ENCODE measurements at regions not wholly inside any gene's neighbourhood (a gene's known extent, or its start where the extent isn't known, plus 50 kb on each side); places are given as distances from the start of the nearest gene placed in this dataset.

DNA sequence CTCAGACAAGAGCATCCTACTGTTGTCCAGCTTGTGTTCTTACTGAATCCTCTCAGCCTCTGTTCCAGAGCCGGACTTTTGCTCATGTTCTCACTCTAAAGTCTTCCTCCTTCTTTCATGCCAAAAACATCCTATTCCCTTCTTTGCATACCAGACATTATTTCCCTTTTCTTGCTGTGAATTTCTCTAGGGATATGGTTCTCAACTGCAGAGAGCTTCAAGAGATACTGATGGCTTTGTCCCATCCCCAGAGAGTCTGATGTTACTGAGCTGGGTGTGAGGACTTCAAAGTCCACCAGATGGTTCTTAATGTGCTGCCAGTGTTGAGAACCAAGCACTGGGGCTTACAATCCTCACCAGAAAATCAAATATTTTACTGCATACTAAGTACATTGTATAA is 98.6 kb upstream of the FER start:
- no peak for DNase-seq (ENCODE audit: low read depth in 3 of 3)

DNA sequence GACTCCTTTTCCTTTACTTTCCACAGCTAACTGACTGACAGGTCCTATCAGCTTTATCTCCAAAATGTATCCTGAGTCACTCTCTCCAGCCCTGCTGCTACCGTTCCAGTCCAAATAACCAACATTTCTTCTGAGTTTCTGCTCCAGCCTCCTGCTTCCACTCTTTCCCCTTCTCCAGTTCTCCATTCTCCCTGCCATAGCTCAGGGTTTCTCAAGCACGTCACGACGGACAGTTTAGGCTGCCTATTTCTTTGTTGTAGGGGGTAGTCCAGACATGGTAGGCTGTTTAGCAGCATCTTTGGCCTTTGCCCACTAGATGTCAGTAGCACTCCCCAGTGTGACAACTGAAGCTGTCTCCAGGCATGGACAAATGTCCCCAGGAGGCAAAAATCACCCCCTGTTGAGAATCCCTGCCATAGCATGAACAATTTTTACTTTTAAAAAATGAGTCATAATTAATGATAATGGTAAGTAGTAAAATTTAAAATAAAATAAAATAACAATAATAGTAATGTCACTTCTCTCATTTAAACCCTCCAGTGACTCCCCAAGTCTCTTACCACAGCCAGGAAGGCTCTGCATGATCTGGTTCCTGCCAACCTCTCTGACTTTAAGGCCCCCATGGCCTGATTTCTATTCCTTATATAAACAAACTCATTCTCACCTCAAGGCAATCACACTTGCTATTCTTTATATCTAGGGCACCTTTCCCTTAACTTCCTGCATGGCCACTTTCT is 105.4 kb upstream of the FER start:
- DNase-seq (ENCODE audit: low read depth in 3 of 3): peak; percentile 5 to 39 (median 33)

DNA sequence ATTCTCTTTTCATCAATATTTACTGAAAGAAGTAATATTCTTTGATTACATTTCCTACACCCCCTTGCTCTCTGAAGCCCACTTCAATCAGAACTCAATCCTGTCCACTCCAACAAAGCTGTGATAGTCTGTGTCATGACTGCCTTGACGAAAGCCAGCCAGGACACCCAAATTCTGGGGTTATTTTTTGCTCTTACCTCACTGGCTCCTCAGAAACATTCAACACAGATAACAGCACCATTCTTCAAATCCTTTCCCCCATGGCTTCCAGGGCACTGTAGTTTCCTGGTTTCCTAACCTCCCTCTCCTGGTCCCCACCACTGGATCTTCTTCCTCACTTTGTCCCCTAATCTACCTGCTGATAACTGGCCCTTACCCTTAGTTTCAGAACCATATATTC is 106.1 kb upstream of the FER start:
- DNase-seq (ENCODE audit: low read depth in 3 of 3): no peak

DNA sequence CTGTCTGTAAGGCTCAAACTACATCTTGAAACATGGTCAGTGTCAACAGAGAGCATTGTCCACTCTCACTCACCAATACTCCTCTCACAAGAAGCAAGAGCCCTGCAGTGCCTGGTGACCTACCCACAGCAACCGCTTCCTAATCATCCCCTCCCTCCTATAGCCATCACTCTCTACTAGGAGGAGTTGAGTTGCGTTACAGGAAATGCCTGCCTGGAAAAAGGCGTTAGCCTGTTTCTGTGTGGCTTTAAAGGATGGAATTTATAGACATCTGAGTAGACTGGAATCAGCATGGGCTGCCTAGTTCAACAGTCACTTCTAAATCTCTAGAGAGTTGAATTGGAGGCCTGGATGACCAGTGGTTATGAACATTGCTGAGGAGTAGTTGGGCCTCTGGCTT is 108.3 kb upstream of the FER start:
- DNase-seq (ENCODE audit: low read depth in 3 of 3): no peak

DNA sequence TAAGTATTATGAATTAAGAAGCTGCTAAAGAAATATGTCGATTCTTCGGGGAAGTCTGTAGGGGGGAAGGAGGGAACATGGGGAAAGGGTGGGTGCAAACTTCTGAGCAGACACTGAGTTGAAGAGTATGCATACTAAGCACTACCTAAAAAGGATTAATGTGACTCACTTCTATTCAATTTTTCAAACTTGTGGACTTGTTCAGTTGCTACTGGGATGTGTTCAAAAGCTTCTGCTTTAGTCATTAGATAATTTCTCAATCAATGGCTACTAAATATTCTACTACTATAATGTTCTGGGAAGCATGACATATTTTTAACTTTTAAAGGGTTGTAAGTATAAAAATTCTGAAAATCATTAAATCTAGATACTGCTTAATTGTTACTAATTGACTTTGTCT is 109.7 kb upstream of the FER start:
- no peak for DNase-seq (ENCODE audit: low read depth in 3 of 3)

DNA sequence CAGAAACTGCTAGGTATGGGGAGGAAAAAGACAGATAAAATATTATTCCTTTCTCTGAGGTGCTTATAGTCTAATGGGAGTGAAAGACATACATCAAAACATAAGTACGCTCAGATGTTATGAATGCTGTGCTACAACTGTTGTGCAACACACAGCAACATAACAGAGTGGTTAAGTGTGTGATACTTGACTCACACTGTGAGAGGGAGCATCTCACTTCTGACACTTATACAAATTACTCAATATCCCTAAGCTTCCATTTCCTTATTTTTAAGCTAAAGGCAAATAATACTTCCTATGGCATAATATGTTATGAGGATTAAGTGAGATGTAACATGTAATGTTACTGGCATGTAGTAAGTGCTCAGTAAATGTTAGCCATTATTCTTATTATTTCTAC is 110.6 kb upstream of the FER start:
- no peak for DNase-seq (ENCODE audit: low read depth in 3 of 3)

DNA sequence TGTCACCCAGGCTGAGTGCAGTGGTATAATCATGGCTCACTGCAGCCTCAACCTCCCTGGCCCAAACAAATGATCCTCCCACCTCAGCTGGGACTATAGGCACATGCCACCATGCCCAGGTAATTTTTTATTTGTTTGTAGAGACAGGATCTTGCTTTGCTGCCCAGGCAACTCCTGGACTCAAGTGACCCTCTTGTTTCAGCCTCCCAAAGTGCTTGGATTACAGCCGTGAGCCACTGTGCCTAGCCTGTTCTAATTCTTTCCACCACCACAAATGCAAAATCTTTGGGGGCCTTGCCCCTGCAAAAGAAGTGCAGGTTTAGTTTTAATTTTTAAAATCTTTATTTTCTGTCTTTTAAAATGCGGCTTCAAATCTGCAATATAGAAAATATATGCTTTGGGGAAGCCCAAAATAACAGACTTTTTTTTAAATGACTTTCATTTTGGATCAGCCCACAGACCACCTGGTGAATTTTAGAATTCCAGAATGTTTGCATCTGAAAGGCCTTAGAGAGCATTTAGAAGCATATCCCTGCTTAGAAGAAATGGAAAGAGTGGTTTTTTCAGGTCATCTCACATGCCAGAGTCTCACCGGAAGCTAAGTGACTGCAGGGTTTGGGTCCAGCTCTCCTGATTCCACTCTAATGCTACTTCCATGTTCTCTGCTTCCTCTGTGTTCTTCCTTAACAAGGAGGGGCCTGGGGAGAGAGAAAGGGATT is 111.4 kb upstream of the FER start:
- no peak for DNase-seq (ENCODE audit: low read depth in 3 of 3)

DNA sequence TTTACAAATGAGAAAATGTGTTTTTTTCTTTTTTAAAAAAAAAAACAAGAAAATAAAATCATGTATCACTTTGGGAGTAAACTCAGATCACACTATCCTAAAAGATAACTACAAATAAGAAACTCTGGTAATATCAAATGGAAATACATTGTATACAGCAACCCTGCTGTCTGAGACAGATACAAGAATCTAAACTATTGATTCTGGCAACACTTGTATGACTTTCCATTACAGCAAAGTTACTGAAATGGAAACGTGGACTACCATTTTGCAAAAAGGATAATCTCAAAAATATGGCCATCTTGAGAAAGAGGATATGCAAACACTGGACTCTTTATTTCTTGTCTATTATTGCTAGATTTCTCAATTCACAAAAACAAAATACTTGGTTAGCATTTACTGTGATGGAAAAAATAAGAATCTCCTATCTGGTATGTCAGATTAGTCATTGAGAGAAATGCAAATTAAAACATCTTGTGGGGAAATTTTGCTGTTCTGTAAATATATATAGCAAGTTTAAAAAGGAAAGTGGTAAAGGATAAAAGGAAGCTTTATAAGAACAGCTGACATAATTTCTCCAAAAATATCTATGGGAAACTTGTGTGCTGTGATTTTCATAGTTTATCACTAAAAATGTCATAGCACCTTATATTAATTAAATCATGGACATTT is 112.9 kb upstream of the FER start:
- DNase-seq (ENCODE audit: low read depth in 3 of 3): no peak

DNA sequence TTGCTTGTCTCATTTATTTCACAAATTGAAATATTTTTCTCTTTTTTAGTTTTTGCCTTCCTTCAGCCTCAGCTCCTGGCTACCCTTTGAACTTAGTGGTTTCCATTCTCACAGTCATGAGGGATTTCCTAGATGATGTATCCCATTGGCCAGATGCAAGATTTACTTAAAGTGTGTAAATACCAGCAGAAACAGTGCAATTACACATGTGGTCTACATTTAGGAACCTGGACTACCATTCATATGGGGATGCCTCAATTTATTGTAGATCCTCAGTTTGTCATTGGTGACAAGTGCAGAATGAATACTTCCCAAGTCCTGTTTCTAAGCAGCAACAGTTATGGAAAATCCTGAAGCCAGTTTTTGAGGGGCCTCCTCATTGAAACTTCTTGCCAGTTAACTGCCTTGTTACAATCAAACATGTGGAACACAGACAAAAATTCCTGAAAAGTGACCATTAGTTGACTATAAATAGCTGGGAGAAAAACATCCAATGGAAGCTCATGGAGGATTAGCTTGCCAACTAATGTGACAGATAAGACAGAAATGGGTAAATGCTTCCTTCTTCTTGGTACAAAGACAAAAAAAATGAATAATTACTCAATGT is 113.6 kb upstream of the FER start:
- DNase-seq (ENCODE audit: low read depth in 3 of 3): no peak

DNA sequence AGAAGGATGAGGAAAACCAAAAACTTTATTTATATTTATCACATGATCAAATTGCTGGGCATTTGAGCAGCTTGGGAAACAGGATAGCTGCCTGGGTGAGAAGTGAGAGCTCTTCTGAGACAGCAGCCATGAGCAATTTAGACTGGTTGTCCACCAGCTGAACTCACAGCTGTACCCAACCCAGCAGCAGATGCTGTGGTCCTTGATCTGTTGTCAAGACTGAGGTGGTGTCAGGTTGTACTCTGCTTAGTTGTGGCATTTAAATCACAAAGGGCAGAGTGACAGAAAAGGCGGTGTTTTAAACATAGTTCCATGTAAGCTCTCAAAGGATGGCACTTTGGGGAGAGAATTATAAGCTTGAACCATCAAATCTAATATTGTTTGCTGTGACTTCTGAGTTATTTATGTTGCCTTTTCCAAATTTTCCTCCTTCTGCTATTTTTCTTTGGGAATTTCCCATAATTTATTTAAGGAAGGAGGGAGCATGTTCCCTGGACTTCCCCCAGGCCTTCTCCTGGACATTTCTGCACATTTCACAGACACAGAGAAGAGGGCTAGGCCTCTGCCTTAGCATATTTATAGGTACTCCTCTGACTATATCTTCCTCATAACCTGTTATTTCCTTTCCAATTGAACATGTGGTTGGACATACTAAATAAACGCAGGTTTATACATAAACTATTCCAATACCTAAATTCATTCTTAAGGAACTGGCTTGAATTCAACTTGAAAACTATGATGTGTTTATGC is 117.7 kb upstream of the FER start:
- no peak for DNase-seq (ENCODE audit: low read depth in 3 of 3)

DNA sequence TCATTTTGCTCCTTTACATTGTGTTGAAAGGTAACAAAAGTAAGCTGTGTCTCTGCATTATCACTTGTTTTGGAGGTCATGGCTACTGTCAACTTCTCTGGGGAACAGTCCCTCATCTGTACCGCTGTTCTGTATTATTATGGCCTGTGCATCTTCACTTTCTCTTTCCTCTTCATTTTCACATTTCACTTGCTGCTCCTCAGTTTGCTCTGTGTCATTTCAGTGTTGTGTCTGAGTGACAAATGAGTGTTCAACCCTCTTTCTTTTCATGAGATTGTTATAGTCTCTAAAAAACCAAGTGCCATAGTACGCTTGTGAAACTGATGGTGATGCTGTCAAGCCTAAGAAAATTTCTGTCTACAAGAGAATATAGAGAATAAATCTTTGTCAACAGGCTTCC is 122.0 kb upstream of the FER start:
- no peak for DNase-seq (ENCODE audit: low read depth in 3 of 3)

DNA sequence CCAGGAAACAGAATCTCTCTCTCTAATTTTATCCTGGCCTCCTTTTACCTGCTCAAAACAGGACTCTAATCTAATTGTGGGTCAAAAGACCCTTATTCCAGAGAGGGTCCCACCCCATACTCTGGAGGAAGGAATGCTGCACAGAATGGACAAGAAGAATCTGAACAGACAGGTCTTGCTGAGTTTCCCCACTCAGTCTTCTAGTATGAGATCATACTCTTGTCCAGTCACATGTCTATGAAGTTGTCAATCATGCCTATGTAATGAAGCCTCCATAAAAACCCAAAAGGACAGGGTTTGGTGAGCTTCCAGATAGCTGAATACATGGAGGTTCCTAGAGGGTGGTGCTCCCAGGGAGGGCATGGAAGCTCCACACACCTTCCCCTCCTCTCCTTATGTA is 123.9 kb upstream of the FER start:
- DNase-seq (ENCODE audit: low read depth in 3 of 3): no peak

DNA sequence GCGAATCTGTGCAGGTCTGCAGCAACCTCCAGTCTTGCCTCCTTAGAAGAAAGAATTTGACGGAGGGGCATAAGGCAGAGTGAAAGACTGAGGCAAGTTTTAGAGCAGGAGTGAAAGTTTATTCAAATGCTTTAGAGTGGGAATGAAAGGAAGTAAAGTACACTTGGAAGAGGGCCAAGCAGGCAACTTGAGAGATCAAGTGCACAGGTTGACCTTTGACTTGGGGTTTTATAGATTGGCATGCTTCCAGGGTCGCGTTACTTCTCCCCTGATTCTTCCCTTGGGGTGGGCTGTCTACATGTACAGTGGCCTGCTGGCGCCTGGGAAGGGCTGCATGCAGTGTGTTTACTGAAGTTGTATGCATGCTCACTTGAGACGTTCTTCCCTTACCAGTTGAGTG is 127.2 kb upstream of the FER start:
- DNase-seq (ENCODE audit: low read depth in 3 of 3): no peak

DNA sequence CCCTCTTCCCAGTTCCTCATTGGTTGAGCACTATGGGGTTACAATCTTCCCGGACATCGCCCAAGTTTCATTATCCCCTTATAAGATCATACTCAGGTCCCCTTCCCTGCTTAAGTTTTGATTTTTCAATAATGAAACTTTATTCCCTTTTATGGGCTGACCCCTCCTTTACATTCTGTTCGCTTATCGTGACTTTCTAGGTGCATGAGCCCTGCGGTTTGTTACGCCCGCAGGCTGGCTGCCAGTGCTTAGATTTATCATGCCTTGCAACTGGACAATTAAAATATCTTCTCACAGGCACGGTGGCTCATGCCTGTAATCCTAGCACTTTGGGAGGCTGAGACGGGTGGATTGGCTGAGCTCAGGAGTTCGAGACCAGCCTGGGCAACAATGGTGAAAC is 127.9 kb upstream of the FER start:
- no peak for DNase-seq (ENCODE audit: low read depth in 3 of 3)

DNA sequence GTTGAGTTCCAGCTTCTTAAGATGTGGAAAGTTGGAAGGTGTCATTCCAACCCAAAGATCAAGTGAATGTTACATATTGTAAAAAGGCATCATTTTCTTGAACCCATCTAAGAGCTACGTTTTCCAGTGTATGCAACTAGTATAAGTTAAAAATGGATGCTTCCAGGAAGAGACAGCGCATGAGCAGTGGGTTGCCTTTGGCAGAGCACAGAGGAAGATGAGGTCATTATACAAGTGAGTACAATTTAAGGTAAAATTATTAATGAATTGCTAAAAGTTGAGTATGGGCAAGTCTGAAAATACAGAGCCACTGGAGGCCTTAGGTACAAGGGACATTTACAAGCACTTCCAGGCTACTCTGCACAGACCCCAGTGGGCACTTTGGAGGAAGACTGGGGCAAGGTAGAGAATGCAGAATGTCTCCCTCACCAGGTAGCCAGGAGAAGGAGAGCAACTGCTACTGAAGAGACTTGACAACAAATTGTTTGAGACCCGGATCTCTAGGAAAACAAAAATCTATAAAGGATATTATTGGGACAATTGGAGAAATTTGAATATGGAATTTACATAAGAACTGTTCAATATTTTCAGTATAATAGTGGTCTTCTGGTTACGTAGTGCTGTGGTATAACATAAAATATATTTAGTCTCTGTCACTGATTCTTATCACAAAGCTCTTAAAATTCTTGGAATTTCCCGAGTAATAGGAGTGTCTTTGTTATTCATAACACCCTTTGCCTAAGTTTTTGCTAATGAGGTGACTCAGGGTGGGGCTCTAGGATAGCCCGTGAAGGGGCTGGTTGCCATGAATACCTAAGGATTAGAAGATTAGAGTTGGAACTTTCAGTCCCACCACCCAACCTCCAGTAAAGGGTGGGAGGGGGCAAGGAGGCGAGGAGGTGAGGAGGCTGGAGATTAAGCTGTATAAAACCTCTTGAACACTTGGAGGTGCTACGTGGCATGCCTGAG is 129.9 kb upstream of the FER start:
- DNase-seq (ENCODE audit: low read depth in 3 of 3): no peak

DNA sequence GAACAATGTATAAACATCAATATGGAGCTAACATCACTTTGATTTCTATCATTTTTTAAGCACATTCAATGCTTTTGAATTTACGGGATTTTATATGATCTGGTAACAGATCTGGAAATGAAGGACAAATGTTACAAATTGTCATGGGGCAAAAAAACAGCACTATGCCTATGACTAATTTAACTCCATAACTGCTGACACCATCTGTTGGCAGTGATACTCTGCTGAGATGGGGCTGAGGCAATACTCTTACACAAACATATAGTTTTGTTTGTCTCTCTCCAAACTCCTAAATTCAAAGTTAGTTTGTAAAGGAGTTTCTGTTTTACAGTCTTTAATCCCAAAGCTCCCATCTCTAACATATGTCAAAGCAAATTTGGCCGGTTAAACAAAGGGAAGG is 132.5 kb upstream of the FER start:
- DNase-seq (ENCODE audit: low read depth in 3 of 3): no peak

DNA sequence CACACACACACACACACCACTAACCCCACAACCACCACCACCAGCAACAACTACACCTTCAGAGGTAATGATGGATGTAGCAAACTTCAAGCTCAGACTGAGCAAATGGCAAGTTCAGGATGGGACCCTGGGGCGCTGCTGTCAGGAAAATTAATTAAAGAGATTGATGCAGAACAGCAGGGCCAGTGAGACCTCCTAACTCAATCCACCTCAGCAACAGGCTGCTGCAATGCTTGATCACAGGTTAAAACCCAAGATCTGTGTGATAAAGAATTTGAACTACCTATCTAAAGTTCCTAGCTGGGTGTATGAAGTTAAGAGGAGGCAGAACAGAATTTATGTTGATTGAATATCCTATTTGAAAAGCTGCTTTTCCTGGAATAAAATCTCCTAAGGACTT is 140.3 kb upstream of the FER start:
- no peak for DNase-seq (ENCODE audit: low read depth in 3 of 3)

DNA sequence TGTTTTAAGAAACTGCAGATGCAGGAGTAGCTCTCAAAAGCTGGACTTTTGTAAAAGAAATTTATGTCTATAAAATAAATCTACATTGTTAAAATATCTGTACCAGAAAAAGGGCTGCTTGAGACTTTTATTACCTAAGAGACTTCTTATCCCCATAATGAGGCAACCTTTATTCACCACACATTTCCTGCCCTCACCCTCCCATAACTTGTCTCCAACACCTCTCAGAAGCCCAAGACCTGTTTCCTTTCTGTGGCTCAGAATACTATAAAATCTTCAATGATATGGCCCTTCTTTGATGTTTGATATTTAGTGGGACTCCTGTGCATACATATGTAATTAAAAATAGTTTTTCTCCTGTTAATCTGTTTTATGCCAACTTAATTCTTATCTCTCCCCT is 141.5 kb upstream of the FER start:
- DNase-seq (ENCODE audit: low read depth in 3 of 3): no peak

DNA sequence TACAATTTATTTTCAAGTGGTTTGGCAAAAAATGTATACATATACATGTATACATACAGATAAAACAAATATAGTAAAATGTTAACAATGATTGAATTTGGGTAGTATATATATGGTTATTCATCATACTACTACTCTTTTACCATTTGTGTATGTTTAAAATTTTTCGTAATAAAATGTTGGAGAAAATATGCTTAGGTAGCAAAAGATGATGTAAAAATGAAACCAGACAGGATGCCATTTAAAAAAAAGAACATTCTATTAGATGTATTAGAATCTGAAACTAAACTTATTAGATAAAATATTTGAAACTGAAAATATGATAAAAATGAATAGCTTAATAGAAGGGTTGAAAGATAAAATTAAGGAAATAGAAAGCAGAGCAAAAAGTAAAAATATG is 144.9 kb upstream of the FER start:
- DNase-seq (ENCODE audit: low read depth in 3 of 3): no peak

DNA sequence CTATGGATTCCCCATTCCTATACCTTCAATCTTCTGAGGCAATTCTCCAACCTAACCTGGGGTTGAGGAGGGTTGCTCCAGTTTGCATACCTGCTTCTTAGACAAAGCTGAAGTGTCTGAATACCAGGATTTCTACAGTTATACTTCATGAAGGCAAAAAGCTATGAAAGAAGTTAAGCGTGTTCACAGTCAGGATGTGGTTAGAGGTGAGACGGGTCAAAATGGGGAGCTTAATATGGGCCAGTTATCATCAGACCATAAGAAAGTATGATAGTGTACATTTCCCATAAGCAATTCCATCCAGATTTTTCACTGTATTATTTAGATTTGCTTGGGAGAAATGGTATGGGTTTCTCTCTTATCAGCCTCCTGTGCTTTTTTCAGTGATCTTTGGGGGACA is 156.9 kb upstream of the FER start:
- DNase-seq (ENCODE audit: low read depth in 3 of 3): no peak

DNA sequence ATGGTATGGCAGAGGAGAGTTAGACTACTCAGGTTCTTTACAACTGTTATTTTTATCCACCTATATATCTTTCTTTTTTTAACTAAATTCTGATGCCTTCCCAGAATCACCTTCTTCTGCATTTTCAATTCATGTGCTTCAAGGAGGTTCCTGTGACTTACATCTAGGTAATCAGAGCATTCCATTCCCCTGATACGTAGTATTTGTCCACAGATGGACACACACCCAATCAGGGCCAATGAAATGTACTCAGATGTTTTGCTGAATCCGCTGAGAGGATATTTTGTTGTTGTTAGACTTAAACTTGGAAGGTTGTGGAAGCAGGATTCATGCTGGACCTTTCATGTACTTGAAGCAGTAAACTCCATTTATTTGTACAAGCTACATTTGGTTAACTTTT is 159.4 kb upstream of the FER start:
- DNase-seq (ENCODE audit: low read depth in 3 of 3): no peak

Data from stimulated activated CD4-positive, alpha-beta T cell treated with anti-CD3 and anti-CD28 coated beads, TNF-alpha, amount 100 ng/mL, for 24 hours (primary cell).